COLO668 (cell line): ENCODE measurements at regions not wholly inside any gene's neighbourhood (a gene's known extent, or its start where the extent isn't known, plus 50 kb on each side); places are given as distances from the start of the nearest gene placed in this dataset.
A peak's percentile ranks its signal among the peaks of the same experiment; 100 is the strongest.
"Not testable (repeated sequence)": the region's sequence is repeated elsewhere in the genome, so short reads cannot be mapped to it uniquely, and the experiment has no call there.

Experiments used
- DNase-seq: peaks from one replicate; lab custom pipeline; 2025; ENCODE audit not compliant: unreplicated experiment; lab: John Stamatoyannopoulos, UW

- no peak for DNase-seq
Measured at GRCh38 chr1:112855152-112855828, 100.7 kb downstream of the SLC16A1 start.

DNA sequence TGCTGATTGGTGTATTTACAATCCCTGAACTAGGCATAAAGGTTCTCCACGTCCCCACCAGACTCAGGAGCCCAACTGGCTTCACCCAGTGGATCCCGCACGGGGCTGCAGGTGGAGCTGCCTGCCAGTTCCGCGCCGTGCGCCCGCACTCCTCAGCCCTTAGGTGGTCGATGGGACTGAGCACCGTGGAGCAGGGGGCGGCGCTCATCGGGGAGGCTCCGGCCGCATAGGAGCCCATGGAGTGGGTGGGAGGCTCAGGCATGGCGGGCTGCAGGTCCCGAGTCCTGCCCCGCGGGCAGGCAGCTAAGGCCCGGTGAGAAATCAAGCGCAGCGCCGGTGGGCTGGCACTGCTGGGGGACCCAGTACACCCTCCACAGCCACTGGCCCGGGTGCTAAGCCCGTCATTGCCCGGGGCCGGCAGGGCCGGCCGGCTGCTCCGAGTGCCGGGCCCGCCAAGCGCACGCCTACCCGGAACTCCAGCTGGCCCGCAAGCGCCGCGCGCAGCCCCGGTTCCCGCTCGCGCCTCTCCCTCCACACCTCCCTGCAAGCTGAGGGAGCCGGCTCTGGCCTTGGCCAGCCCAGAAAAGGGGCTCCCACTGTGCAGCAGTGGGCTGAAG is 101.5 kb downstream of the SLC16A1 start:
- DNase-seq = not testable (repeated sequence)

GRCh38 chr1:112853915-112854314 is 102.1 kb downstream of the SLC16A1 start:
- not testable (repeated sequence) for DNase-seq

GRCh38 chr1:112852934-112853333 is 103.1 kb downstream of the SLC16A1 start:
- DNase-seq = no peak

- DNase-seq = no peak
Measured at GRCh38 chr1:112852276-112852675, 103.7 kb downstream of the SLC16A1 start.

- DNase-seq = no peak
Measured at GRCh38 chr1:112850034-112850757, 105.8 kb downstream of the SLC16A1 start.

GRCh38 chr1:112849425-112850033 is 106.5 kb downstream of the SLC16A1 start:
- peak; percentile 13 for DNase-seq

- DNase-seq = no peak
Measured at GRCh38 chr1:112841825-112842224, 114.2 kb downstream of the SLC16A1 start.

DNA sequence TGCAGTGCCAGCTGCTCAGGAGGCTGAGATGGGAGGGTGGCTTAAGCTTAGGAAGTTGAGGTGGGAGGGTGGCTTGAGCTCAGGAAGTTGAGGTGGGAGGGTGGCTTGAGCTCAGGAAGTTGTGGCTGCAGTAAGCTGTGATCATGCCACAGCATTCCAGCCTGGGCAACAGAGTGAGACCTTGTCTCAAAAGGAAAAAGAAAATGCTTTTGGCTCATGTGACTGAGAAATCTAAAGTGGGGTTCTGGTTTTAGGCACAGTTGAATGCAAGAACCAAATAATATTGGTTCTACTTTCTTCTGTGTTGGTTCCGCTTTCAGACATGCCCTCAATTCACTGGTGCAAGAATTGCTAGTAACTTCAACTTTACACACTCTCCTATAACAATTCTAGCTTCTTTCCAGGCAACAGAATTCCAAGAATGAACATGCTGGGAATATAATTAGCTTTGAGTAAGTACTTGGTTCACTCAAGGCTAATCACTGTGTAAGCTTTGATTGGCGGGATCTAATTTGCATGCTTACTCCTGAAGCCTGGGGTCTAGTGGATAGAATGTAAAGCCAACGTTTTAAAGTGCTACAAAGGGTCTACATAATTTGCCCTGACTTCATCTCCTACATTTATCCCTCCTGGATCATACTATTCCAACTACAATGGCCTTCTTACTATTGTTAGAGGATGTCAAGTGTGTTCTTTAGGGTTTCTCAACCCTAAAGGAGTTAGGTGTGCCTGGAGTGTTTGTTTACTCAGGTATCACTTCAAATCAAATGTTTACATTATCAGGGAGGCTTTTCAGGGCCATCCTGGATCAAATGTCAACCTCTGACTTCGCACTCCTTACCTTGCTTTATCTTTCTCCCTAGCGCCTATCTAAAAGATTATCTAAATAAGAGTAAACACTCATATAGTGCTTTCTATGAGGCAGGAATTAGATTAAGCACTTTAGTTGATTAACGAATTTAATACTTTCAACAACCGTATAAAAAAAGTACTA is 115.1 kb downstream of the SLC16A1 start:
- no peak for DNase-seq

GRCh38 chr1:112836642-112837041 is 119.4 kb downstream of the SLC16A1 start:
- DNase-seq = no peak

DNA sequence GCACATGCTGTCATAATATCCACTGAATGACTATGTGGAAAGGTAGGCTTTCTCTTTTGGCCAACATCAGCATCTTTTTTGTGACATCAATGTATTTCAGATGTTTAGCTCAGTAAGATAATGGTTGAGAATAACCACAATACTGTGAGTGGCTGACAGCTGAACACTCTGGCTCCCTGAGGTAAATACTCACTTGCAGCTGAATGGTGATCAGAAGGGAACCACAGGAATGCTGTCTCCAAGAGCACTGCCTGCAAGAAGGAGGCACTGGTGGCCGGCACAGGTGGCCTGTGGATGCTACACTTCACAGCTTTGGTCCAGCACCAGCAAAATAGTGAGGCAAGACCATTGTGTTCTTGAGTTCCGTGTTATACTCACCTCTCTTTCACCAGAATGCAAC is 118.7 kb upstream of the PPM1J start:
- no peak for DNase-seq

DNA sequence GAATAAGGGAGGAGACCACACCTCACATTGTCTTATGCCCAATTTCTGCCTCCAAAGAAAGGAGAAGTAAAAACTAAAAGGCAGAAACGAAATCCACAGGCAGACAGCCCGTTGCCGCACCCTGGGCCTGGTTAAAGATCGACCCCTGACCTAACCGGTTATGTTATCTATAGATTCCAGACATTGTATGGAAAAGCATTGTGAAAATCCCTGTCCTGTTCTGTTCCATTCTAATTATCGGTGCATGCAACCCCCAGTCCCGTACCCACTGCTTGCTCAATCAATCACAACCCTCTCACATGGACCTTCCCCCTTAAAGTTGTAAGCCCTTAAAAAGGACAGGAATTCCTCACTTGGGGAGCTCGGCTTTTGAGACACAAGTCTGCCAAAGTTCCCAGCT is 117.1 kb upstream of the PPM1J start:
- DNase-seq = not testable (repeated sequence)

DNA sequence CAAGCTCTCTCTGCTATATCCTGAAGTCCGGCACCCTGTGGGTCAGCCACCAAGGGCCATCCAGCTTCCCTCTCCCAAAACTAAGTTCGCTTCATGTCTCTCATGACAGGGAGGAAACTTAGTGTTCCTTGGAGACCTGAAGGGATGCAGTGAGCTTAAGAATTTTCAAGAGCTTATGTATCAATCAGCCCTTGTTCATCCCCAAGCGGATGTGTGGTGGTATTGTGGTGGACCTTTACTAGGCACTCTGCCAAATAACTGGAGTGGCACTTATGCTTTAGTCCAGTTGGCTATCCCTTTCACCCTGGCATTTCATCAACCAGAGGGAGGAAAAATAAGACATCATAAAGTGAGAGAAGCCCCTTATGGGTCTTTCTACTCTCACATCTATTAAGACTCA is 114.6 kb upstream of the PPM1J start:
- DNase-seq = not testable (repeated sequence)

- DNase-seq = no peak
Measured at GRCh38 chr1:112828716-112829115, 113.6 kb upstream of the PPM1J start.

- not testable (repeated sequence) for DNase-seq
Measured at GRCh38 chr1:112827391-112827790, 112.3 kb upstream of the PPM1J start.

- no peak for DNase-seq
Measured at GRCh38 chr1:112826217-112826944, 111.2 kb upstream of the PPM1J start.

DNA sequence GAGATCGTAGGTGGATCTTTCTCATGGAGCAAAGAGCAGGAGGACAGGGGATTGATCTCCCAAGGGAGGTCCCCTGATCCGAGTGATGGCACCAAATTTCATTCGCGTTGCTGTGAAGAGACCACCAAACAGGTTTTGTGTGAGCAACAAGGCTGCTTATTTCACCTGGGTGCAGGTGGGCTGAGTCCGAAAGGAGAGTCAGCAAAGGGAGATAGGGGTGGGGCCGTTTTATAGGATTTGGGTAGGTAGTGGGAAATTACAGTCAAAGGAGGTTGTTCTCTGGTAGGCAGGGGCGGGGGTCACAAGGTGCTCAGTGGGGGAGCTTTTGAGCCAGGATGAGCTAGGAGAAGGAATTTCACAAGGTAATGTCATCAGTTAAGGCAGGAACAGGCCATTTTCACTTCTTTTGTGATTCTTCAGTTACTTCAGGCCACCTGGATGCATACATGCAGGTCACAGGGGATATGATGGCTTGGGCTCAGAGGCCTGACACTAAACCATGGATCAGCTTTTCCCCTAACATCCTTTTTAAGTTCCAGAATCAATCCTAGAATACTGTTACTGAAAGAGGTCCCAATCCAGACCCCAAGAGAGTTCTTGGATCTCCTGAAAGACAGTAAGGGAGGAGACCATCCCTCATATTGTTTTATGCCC is 110.6 kb upstream of the PPM1J start:
- DNase-seq = not testable (repeated sequence)

- DNase-seq = not testable (repeated sequence)
Measured at GRCh38 chr1:112825075-112825474, 109.9 kb upstream of the PPM1J start.

DNA sequence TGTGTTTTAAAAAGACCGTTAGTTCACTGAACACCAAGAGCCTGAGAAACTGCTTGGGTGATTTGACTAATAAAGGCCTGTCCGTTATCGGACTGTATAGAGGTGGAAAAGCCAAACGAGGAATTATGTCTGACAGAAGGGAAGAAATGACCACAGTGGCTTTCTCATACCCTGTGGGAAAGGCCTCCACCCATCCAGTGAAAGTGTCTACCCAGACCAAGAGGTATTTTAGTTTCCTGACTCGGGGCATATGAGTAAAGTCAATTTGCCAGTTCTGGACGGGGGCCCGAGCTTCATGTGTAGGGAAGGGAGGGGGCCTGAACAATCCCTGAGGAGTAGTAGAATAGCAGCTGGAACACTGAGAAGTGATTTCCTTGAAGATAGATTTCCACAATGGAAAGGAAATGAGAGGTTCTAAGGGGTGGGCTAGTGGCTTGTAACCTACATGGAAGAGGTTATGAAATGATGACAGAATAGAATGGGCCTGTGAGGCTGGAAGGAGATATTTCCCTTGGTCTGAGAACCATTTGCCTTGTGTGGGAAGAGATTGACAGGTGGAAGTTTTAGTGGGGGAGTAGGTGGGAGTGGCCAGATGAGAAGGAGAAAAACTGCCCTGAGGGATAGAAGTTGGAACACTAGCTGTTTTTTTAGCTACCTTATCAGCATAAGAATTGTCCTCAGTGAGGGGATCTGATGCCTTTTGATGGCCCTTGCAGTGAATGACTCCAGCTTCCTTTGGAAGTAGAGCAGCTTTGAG is 106.4 kb upstream of the PPM1J start:
- DNase-seq = not testable (repeated sequence)
